Lower leg skin (tissue), 3 donors: ENCODE measurements at regions not wholly inside any gene's neighbourhood (a gene's known extent, or its start where the extent isn't known, plus 50 kb on each side); places are given as distances from the start of the nearest gene placed in this dataset.

Experiments used
- POLR2A ChIP-seq, 2 donors: fragments of 450-650 bp; IDR thresholded peaks; one replicate each; pipeline ENCODE4 v1.6.1; 2016 to 2017; ENCODE audit warnings: antibody characterized with exemption in 2 of 2, mild to moderate bottlenecking in 1 of 2, moderate library complexity in 1 of 2
- TF ChIP-seq, protein P1 (sequence below), 3 donors: fragments of 450-650 bp; IDR thresholded peaks; one replicate each; pipeline ENCODE4 v1.5.1; 2016; ENCODE audit warnings: antibody characterized with exemption in 3 of 3, mild to moderate bottlenecking in 3 of 3, moderate library complexity in 2 of 3

- TF ChIP-seq, protein P1, sequence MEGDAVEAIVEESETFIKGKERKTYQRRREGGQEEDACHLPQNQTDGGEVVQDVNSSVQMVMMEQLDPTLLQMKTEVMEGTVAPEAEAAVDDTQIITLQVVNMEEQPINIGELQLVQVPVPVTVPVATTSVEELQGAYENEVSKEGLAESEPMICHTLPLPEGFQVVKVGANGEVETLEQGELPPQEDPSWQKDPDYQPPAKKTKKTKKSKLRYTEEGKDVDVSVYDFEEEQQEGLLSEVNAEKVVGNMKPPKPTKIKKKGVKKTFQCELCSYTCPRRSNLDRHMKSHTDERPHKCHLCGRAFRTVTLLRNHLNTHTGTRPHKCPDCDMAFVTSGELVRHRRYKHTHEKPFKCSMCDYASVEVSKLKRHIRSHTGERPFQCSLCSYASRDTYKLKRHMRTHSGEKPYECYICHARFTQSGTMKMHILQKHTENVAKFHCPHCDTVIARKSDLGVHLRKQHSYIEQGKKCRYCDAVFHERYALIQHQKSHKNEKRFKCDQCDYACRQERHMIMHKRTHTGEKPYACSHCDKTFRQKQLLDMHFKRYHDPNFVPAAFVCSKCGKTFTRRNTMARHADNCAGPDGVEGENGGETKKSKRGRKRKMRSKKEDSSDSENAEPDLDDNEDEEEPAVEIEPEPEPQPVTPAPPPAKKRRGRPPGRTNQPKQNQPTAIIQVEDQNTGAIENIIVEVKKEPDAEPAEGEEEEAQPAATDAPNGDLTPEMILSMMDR (IDR thresholded peaks at IDR 0.05), result no peak
- no peak for TF ChIP-seq POLR2A (IDR thresholded peaks at IDR 0.05)
These were observed 60.5 kb upstream of the TARDBP start for GRCh38 chr1:10951961-10952360.
